22Rv1 (cell line): ENCODE measurements at regions not wholly inside any gene's neighbourhood (a gene's known extent, or its start where the extent isn't known, plus 50 kb on each side); places are given as distances from the start of the nearest gene placed in this dataset.

Experiments used
- CTCF ChIP-seq: fragments of 450-650 bp; IDR thresholded peaks from 2 replicates; pipeline ENCODE4 v1.5.1; 2017; ENCODE audit warnings: mild to moderate bottlenecking
- ZFX ChIP-seq: fragments of 450-650 bp; IDR thresholded peaks from 2 replicates; pipeline ENCODE4 v1.6.1; 2017; ENCODE audit warnings: antibody characterized with exemption, borderline replicate concordance

DNA sequence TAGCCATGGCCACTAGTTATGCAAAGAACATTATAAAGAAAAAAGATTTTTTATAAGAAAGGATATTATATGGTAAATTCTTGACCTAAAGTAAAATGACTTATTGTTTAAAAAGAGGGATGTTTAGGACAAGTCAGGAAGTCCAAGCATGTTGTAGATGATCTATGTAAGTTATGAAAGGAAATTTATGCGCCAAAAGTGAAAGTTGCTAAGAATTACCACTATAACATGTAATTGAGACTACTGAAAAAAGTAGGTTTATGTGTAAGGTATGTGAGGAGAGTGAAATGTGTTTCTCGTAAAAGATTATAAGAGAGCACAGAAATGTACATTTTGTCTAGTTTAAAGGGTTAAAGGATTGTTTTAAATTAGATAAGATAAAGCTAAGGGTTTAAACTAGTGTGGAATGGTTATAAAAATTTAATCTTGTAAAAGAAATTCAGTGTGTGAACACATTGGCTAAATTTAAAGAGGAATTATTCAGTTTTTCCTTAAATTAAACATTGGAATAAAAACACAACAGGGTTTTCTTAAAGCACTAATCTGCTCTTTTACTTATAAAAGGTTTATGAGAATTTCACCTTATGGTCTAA is 1100.4 kb upstream of the EDIL3 start:
- no peak for TF ChIP-seq CTCF
- TF ChIP-seq ZFX: no peak
